Coronary artery (tissue), 2 donors: ENCODE measurements at regions not wholly inside any gene's neighbourhood (a gene's known extent, or its start where the extent isn't known, plus 50 kb on each side); places are given as distances from the start of the nearest gene placed in this dataset.

Experiments used
- DNase-seq: peaks from one replicate; pipeline ENCODE4 v3.0.0-alpha.2; 2017; ENCODE audit warnings: low spot score
- H3K27ac ChIP-seq, 2 donors: fragments of 200-600 bp; sonication (generic); one replicate each; pipeline ENCODE4 v1.5.1; 2016 to 2019
- H3K4me3 ChIP-seq: fragments of 200-600 bp; sonication (generic); 2 replicates; pipeline ENCODE4 v1.5.1; 2016; ENCODE audit warnings: mild to moderate bottlenecking, moderate library complexity
- CTCF ChIP-seq: fragments of 200-600 bp; sonication (generic); IDR thresholded peaks from one replicate; pipeline ENCODE4 v1.5.1; 2019; ENCODE audit warnings: antibody characterized with exemption

GRCh38 chr3:104632521-104632920, 734.2 kb upstream of the ALCAM start:
- no peak for TF ChIP-seq CTCF
- Histone ChIP-seq H3K4me3 (no peak overlapping the region), H3K27ac (no peak overlapping the region)
- no peak for DNase-seq

- H3K27ac ChIP-seq: no peak overlapping the region
- TF ChIP-seq CTCF: no peak
- no peak for DNase-seq
- no peak overlapping the region for H3K4me3 ChIP-seq
Observed at GRCh38 chr3:104632947-104633346, 733.8 kb upstream of the ALCAM start.

GRCh38 chr3:104635872-104636580, 730.7 kb upstream of the ALCAM start:
- TF ChIP-seq CTCF: no peak
- no peak overlapping the region for H3K27ac ChIP-seq
- H3K4me3 ChIP-seq: no peak overlapping the region
- no peak for DNase-seq

GRCh38 chr3:104642827-104643226, 723.9 kb upstream of the ALCAM start:
- no peak overlapping the region for H3K27ac ChIP-seq
- TF ChIP-seq CTCF: no peak
- no peak for DNase-seq
- no peak overlapping the region for H3K4me3 ChIP-seq

GRCh38 chr3:104646196-104646595, 720.5 kb upstream of the ALCAM start:
- TF ChIP-seq CTCF: no peak
- Histone ChIP-seq H3K4me3 (no peak overlapping the region), H3K27ac (no peak overlapping the region)
- DNase-seq: no peak

GRCh38 chr3:104648823-104649222, 717.9 kb upstream of the ALCAM start:
- TF ChIP-seq CTCF: no peak
- no peak for DNase-seq
- no peak overlapping the region for H3K4me3 ChIP-seq
- H3K27ac ChIP-seq: no peak overlapping the region

GRCh38 chr3:104669083-104669482, 697.6 kb upstream of the ALCAM start:
- no peak for TF ChIP-seq CTCF
- DNase-seq: no peak
- H3K27ac ChIP-seq: no peak overlapping the region
- no peak overlapping the region for H3K4me3 ChIP-seq
